Stimulated activated effector memory CD8-positive, alpha-beta T cell treated with anti-CD3 and anti-CD28 coated beads, Interleukin-12 subunit alpha, Interleukin-12 subunit beta, amount 100 ng/mL, for 72 hours (primary cell): ENCODE measurements at regions not wholly inside any gene's neighbourhood (a gene's known extent, or its start where the extent isn't known, plus 50 kb on each side); places are given as distances from the start of the nearest gene placed in this dataset.
A peak's percentile ranks its signal among the peaks of the same experiment; 100 is the strongest.
"Not testable (repeated sequence)": the region's sequence is repeated elsewhere in the genome, so short reads cannot be mapped to it uniquely, and the experiment has no call there.

ENCODE experiments used
- ATAC-seq: fragments of 150-1000 bp; cut with Tn5 transposase; 2 replicates; pipeline ENCODE4 v1.10.0; 2021
- DNase-seq, 2 donors: peaks; one replicate each; pipeline ENCODE4 v3.0.0; 2021 to 2022; ENCODE audit warnings: low spot score in 2 of 2
- H3K27ac Mint-ChIP-seq: one replicate; pipeline ENCODE4 v1.8.0; 2022; ENCODE audit warnings: mild to moderate bottlenecking, mixed read lengths
- H3K36me3 Mint-ChIP-seq: one replicate; pipeline ENCODE4 v1.8.0; 2022; ENCODE audit warnings: mild to moderate bottlenecking, mixed read lengths
- H3K4me1 Mint-ChIP-seq: one replicate; pipeline ENCODE4 v1.8.0; 2022; ENCODE audit warnings: mixed read lengths
- H3K4me3 Mint-ChIP-seq: one replicate; pipeline ENCODE4 v1.8.0; 2022; ENCODE audit warnings: mild to moderate bottlenecking, mixed read lengths
- H3K9me3 Mint-ChIP-seq: one replicate; pipeline ENCODE4 v1.8.0; 2022; ENCODE audit warnings: mixed read lengths

DNA sequence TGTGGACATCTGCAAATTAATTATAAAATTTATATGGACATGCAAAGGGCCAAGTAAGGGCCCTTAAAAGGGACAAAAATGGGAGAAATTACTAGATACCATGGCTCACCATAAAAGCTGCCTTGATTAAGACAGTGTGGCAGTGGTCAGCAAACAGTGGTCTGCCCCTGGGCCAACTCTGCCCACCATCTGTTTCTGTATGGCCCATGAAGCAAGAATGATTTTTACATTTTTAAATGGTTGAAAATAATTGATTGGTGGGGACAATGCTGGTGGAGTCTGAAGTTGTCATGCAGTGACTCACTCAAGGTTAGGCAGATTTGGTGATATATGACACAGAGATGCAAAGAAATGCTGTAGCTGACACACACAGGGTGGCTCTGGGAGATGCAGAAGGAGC, 143.2 kb upstream of the PRDM7 start:
- not testable (repeated sequence) for H3K4me3 Mint-ChIP-seq, H3K9me3 Mint-ChIP-seq, H3K4me1 Mint-ChIP-seq, ATAC-seq, H3K27ac Mint-ChIP-seq, H3K36me3 Mint-ChIP-seq, DNase-seq

DNA sequence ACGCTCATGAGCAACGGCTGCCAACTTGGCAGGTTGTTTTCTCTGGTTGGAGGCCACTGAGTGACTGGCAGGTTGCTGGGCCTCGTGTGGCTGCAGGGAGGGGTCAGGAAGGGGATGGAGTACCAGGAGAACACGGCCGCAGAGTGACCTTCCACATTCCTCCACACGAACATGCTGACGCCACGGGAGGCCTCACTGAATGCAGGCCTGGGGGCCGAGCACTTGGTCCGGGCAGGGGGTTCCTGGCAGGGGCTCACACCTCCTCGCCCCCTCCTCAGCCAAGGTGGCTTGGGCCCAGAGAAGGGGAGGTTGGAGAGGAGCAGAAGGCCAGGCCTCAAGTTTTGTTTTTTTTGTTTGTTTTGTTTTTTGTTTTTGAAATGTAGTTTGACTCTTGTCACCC, 98.5 kb upstream of the PRDM7 start:
- not testable (repeated sequence) for H3K4me3 Mint-ChIP-seq, H3K36me3 Mint-ChIP-seq, H3K27ac Mint-ChIP-seq, DNase-seq, ATAC-seq, H3K9me3 Mint-ChIP-seq, H3K4me1 Mint-ChIP-seq

DNA sequence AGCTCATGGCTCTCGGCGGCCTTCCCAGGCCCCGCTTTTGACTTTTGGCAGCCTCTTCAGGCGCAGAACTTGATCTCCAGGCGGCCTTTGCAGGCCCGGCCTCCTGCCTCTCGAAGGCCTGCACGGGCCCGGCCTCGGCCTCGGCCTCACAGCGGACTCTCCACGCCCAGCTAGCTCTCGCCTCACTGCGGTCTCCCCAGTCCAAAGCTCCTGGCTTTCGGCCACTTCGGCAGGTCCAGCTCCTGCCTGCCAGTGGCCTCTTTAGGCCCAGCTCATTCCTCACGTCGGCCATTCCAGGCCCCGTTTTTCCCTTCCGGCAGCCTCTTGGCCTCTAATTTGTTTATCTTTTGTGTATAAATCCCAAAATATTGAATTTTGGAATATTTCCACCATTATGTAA, 94.5 kb upstream of the PRDM7 start:
- H3K4me1 Mint-ChIP-seq, ATAC-seq, H3K36me3 Mint-ChIP-seq, H3K4me3 Mint-ChIP-seq, DNase-seq, H3K27ac Mint-ChIP-seq, H3K9me3 Mint-ChIP-seq: not testable (repeated sequence)

DNA sequence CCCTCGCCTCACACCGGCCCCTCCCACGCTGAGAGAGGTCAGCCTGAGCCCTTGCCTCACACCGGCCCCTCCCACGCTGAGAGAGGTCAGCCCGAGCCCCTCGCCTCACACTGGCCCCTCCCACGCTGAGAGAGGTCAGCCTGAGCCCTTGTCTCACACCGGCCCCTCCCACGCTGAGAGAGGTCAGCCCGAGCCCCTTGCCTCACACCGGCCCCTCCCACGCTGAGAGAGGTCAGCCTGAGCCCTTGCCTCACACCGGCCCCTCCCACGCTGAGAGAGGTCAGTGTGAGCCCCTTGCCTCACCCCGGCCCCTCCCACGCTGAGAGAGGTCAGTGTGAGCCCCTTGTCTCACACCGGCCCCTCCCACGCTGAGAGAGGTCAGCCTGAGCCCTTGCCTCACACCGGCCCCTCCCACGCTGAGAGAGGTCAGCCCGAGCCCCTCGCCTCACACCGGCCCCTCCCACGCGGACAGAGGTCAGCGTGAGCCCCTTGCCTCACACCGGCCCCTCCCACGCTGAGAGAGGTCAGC, 92.1 kb upstream of the PRDM7 start:
- H3K4me1 Mint-ChIP-seq, H3K27ac Mint-ChIP-seq, H3K36me3 Mint-ChIP-seq, H3K4me3 Mint-ChIP-seq, ATAC-seq, H3K9me3 Mint-ChIP-seq: not testable (repeated sequence)
- DNase-seq, result peak in 1 of 2 donors; percentile 42

DNA sequence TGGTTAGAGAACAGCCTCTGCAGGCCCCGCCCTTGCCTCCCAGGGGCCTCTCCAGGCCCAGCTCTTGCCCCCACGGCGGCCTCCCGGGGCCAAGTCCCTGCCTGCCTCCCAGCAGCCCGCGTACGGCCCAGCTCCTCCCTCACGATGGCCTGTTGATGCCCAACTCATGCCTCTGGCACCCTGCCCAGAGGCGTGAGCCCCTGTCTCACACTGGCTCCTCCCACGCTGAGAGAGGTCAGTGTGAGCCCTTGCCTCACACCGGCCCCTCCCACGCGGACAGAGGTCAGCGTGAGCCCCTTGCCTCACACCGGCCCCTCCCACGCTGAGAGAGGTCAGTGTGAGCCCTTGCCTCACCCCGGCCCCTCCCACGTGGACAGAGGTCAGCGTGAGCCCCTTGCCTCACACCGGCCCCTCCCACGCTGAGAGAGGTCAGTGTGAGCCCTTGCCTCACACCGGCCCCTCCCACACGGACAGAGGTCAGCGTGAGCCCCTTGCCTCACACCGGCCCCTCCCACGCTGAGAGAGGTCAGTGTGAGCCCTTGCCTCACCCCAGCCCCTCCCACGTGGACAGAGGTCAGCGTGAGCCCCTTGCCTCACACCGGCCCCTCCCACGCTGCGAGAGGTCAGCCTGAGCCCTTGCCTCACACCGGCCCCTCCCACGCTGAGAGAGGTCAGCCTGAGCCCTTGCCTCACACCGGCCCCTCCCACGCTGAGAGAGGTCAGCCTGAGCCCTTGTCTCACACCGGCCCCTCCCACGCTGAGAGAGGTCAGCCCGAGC, 91.4 kb upstream of the PRDM7 start:
- H3K4me3 Mint-ChIP-seq, H3K27ac Mint-ChIP-seq, ATAC-seq, H3K4me1 Mint-ChIP-seq, H3K9me3 Mint-ChIP-seq, DNase-seq, H3K36me3 Mint-ChIP-seq: not testable (repeated sequence)

DNA sequence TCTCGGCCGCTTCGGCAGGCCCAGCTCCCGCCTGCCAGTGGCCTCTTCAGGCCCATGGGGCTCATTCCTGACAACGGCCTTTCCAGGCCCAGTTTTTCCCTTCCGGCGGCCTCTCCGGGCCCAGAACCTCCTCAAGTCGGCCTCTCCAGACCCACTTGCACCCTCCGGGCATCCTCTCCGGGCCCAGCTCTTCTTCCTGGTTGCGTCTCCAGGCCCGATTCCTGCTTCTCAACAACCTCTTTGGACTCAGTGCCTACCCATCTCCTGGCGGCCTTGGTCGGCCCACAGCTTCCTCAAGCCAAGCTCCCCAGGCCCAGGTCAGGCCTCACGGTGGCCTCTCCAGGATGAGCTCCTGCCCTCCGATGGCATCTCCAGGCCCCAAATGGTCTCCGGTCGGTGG, 90.6 kb upstream of the PRDM7 start:
- not testable (repeated sequence) for ATAC-seq

DNA sequence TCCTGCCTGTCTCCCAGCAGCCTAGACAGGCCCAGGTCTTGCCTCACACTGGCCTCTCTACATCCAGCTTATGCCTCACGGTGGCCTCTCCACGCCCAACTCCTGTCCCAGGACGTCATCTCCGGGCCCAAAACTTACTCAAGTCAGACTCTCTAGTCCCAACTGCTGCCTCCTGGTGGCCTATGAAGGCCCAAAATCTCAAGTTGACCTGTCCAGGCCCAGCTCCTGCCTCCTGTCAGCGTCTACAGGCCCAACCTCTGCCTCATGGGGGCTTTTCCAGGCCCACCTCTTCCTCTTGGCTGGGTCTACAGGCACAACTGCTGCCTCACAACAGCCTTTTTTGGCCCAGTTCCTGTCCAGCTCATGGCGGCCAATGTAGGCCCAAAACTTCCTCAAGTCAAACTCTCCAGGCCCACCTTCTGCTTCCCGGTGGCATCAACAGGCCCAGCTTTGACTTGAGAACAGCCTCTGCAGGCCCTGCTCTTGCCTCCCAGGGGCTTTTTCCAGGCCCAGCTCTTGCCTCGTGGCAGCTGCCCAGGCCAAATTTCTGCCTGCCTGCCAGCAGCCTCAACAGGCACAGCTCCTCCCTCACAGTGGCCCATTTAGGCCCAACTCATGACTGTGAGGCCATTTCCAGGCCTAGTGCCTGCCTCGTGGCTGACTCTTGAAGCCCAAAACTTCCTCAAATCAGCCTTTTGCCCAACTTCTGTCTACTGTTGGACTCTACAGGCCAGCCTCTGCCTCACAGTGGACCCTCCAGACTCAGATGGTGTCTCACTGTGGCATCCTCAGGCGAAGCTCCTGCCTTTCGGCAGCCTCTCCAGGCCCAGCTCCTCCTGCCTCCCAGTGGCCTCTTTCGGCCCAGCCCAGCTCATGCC, 89.8 kb upstream of the PRDM7 start:
- not testable (repeated sequence) for H3K4me1 Mint-ChIP-seq, H3K27ac Mint-ChIP-seq, H3K4me3 Mint-ChIP-seq, ATAC-seq, H3K36me3 Mint-ChIP-seq, H3K9me3 Mint-ChIP-seq
- DNase-seq, result peak in 1 of 2 donors; percentile 47

More for the DNA sequence above, 90.6 kb upstream of the PRDM7 start:
- peak in 1 of 2 donors; percentile 46 for DNase-seq
- not testable (repeated sequence) for H3K4me3 Mint-ChIP-seq, H3K27ac Mint-ChIP-seq, H3K4me1 Mint-ChIP-seq, H3K36me3 Mint-ChIP-seq, H3K9me3 Mint-ChIP-seq

DNA sequence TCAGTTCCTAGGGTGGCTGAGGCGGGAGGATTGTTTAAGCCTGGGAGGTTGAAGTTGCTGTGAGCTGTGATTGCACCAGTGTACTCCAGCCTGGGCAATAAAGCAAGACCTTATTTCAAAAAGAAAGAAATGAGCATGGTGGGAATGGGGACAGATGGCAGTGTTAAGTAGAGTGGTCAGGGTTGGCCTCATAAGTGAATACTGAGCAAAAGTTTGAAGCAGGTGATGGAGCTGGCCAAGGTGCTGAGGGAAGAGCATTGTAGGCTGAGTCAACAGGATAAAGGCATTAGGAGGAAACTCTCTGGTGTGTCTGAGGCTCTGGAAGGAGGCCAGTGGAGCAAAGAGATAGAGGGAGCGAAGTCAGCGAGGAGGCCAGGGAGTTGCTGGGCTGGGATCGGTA, 73.9 kb upstream of the PRDM7 start:
- ATAC-seq, H3K36me3 Mint-ChIP-seq, H3K9me3 Mint-ChIP-seq, H3K27ac Mint-ChIP-seq, H3K4me3 Mint-ChIP-seq, DNase-seq, H3K4me1 Mint-ChIP-seq: not testable (repeated sequence)
